ENCODE measurements at regions not wholly inside any gene's neighbourhood (a gene's known extent, or its start where the extent isn't known, plus 50 kb on each side); places are given as distances from the start of the nearest gene placed in this dataset.

GRCh38 chrX:94560930-94561329 lies 886.9 kb downstream of the FAM133A start:
- Histone ChIP-seq H3K4me1 (no peaks in the 10 kb centered on the region), H3K27me3 (no peaks in the 10 kb centered on the region), H3K9me3 (no peaks in the 10 kb centered on the region), H3K4me3 (replicated peaks in 1 of 3) (no peak overlapping the region), H3K36me3 (no peaks in the 10 kb centered on the region), H3K27ac (no peak overlapping the region)
- intact Hi-C loops (cut with DNase I), result no loop called here
- no peak for TF ChIP-seq POLR2A (IDR thresholded peaks at IDR 0.05)
- 40 to 52% methylated on average over 1 to 4 of the region's 4 CpGs for WGBS, 2 donors
- DNase-seq, result no peak

- H3K4me3 ChIP-seq (replicated peaks in 1 of 3), result no peak overlapping the region
- WGBS, 2 donors, result 69 to 74% methylated on average over 2 of the region's 2 CpGs
- no peaks in the 10 kb centered on the region for H3K36me3 ChIP-seq
- DNase-seq, result no peak
- no peaks in the 10 kb centered on the region for H3K9me3 ChIP-seq
- H3K4me1 ChIP-seq, result no peaks in the 10 kb centered on the region
- H3K27me3 ChIP-seq, result no peaks in the 10 kb centered on the region
- no peak for TF ChIP-seq CTCF (IDR thresholded peaks at IDR 0.05)
- TF ChIP-seq POLR2A (IDR thresholded peaks at IDR 0.05), result no peak
- intact Hi-C loops (cut with DNase I), result no loop called here
- H3K27ac ChIP-seq, result no peak overlapping the region
Observed at GRCh38 chrX:94576367-94577004, 902.5 kb downstream of the FAM133A start.

- intact Hi-C loops (cut with DNase I), result no loop called here
- 76% methylated on average over 6 of the region's 6 CpGs for WGBS, 2 donors
- H3K27me3 ChIP-seq, result no peaks in the 10 kb centered on the region
- no peak for DNase-seq
- H3K4me3 ChIP-seq (replicated peaks in 1 of 3), result no peak overlapping the region
- TF ChIP-seq CTCF (IDR thresholded peaks at IDR 0.05), result no peak
- TF ChIP-seq POLR2A (IDR thresholded peaks at IDR 0.05), result no peak
- no peaks in the 10 kb centered on the region for H3K9me3 ChIP-seq
- no peak overlapping the region for H3K27ac ChIP-seq
- H3K36me3 ChIP-seq, result no peaks in the 10 kb centered on the region
- no peaks in the 10 kb centered on the region for H3K4me1 ChIP-seq
Observed at GRCh38 chrX:94600077-94600476, 926.1 kb downstream of the FAM133A start.

- intact Hi-C loops (cut with DNase I), result no loop called here
- no peaks in the 10 kb centered on the region for H3K27me3 ChIP-seq
- H3K27ac ChIP-seq, result no peak overlapping the region
- TF ChIP-seq POLR2A (IDR thresholded peaks at IDR 0.05) (no peak), CTCF (IDR thresholded peaks at IDR 0.05) (no peak)
- no peaks in the 10 kb centered on the region for H3K4me1 ChIP-seq
- no peak overlapping the region for H3K4me3 ChIP-seq (replicated peaks in 1 of 3)
- 91 to 92% methylated on average over 2 of the region's 2 CpGs for WGBS, 2 donors
- H3K9me3 ChIP-seq, result no peaks in the 10 kb centered on the region
- no peak for DNase-seq
- no peaks in the 10 kb centered on the region for H3K36me3 ChIP-seq
Observed at GRCh38 chrX:94612140-94612539, 938.1 kb downstream of the FAM133A start.

GRCh38 chrX:94633237-94633636 lies 959.2 kb downstream of the FAM133A start:
- Histone ChIP-seq H3K36me3 (no peaks in the 10 kb centered on the region), H3K9me3 (no peaks in the 10 kb centered on the region), H3K27me3 (no peaks in the 10 kb centered on the region), H3K27ac (no peak overlapping the region), H3K4me1 (no peaks in the 10 kb centered on the region), H3K4me3 (replicated peaks in 1 of 3) (no peak overlapping the region)
- no peak for DNase-seq
- TF ChIP-seq CTCF (IDR thresholded peaks at IDR 0.05), result no peak
- TF ChIP-seq POLR2A (IDR thresholded peaks at IDR 0.05), result no peak
- intact Hi-C loops (cut with DNase I), result no loop called here

GRCh38 chrX:94635003-94635402 lies 961.0 kb downstream of the FAM133A start:
- H3K27me3 ChIP-seq, result no peaks in the 10 kb centered on the region
- 89% methylated on average over 3 of the region's 3 CpGs for WGBS, 2 donors

More at GRCh38 chrX:94635003-94635402, 961.0 kb downstream of the FAM133A start:
- DNase-seq, result no peak
- Histone ChIP-seq H3K4me1 (no peaks in the 10 kb centered on the region), H3K27ac (no peak overlapping the region), H3K4me3 (replicated peaks in 1 of 3) (no peak overlapping the region), H3K9me3 (no peaks in the 10 kb centered on the region), H3K36me3 (no peaks in the 10 kb centered on the region)
- intact Hi-C loops (cut with DNase I), result no loop called here
- no peak for TF ChIP-seq CTCF (IDR thresholded peaks at IDR 0.05)
